ENCODE measurements at regions not wholly inside any gene's neighbourhood (a gene's known extent, or its start where the extent isn't known, plus 50 kb on each side); places are given as distances from the start of the nearest gene placed in this dataset.
"Not testable (repeated sequence)": the region's sequence is repeated elsewhere in the genome, so short reads cannot be mapped to it uniquely, and the experiment has no call there.

GRCh38 chr4:77248805-77249204 lies 91.8 kb downstream of the CCNG2 start:
- DNase-seq (no peak), ATAC-seq (ENCODE audit: low FRiP score) (no peak)
- Histone ChIP-seq H3K36me3 (ENCODE audit: control insufficient read depth in 1 of 2, insufficient read depth in 2 of 2, low read length in 1 of 2) (no peaks in the 10 kb centered on the region), H3K9me3 (ENCODE audit: control insufficient read depth, low read length) (no peaks in the 10 kb centered on the region), H3K4me1 (ENCODE audit: control insufficient read depth in 1 of 2, insufficient read depth in 2 of 2, low read length in 2 of 2) (no peaks in the 10 kb centered on the region), H3K4me3 (ENCODE audit: low read length in 2 of 2) (no peak overlapping the region), H3K27me3 (ENCODE audit: control insufficient read depth in 1 of 2, insufficient read depth in 2 of 2, low read length in 1 of 2) (peaks cover 0 to 2% of the 10 kb centered on the region in 2 donors), H3K27ac (ENCODE audit: low read depth in 1 of 2, low read length in 2 of 2) (no peak overlapping the region)
- intact Hi-C loops (cut with DNase I) = loop anchor here in 1 of 2 donors (10.0 kb wide), 1 partner anchor 366 kb away; no protein-coding TSS in a partner anchor
- 39 to 42% methylated on average over 4 of the region's 4 CpGs for WGBS, 2 donors

DNA sequence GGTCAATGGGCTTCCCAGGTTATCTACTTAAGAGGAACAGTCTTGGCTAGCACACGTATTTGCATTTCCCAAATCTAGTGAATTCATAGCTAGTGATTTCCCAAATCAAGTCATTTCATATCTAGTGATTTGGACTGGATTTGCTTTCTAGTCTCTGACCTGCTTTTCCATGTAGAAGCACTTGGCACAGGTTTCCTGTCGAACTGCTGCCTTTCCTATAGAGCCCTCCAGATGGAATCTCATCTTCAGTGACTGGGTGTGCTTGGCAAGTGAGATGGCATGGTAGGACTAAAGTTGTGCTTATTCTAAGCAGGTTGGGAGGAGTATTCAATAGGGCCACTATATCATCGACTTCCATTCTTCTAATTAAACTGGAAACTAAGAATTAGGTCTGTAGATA lies 94.7 kb downstream of the CCNG2 start:
- Histone ChIP-seq H3K27ac (ENCODE audit: low read depth in 1 of 2, low read length in 2 of 2) (no peak overlapping the region), H3K36me3 (ENCODE audit: control insufficient read depth in 1 of 2, insufficient read depth in 2 of 2, low read length in 1 of 2) (no peaks in the 10 kb centered on the region), H3K4me3 (ENCODE audit: low read length in 2 of 2) (no peak overlapping the region), H3K4me1 (ENCODE audit: control insufficient read depth in 1 of 2, insufficient read depth in 2 of 2, low read length in 2 of 2) (no peaks in the 10 kb centered on the region), H3K9me3 (ENCODE audit: control insufficient read depth, low read length) (peaks cover 1% of the 10 kb centered on the region), H3K27me3 (ENCODE audit: control insufficient read depth in 1 of 2, insufficient read depth in 2 of 2, low read length in 1 of 2) (no peaks in the 10 kb centered on the region)
- DNase-seq = no peak
- no peak for ATAC-seq (ENCODE audit: low FRiP score)
- WGBS, 2 donors = 60 to 62% methylated on average over 3 of the region's 3 CpGs
- intact Hi-C loops (cut with DNase I) = no loop called here

DNA sequence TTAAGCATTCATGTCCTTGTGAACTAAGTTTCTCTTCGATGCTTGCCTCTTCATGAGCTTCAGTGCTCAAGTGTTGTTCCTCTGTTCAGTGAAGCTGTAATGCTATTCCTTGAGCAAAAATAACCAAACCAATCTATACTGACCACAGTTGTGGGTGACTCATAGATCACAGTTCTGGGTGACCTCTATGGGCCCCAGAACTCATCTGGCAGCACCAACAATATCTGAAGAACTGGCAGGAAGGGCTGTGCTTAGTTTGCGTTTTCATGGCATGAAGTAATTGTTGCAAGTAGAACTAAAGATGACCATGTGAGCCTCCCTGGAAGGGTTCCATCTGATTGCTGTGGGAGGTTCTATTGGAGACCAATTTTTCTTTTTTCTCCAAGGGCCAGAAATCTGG lies 106.2 kb downstream of the CCNG2 start:
- 81 to 85% methylated on average over 2 of the region's 2 CpGs for WGBS, 2 donors
- ATAC-seq (ENCODE audit: low FRiP score) (no peak), DNase-seq (no peak)
- Histone ChIP-seq H3K36me3 (ENCODE audit: control insufficient read depth in 1 of 2, insufficient read depth in 2 of 2, low read length in 1 of 2) (no peaks in the 10 kb centered on the region), H3K27ac (ENCODE audit: low read depth in 1 of 2, low read length in 2 of 2) (no peak overlapping the region), H3K4me1 (ENCODE audit: control insufficient read depth in 1 of 2, insufficient read depth in 2 of 2, low read length in 2 of 2) (no peaks in the 10 kb centered on the region), H3K9me3 (ENCODE audit: control insufficient read depth, low read length) (peaks cover 3% of the 10 kb centered on the region), H3K4me3 (ENCODE audit: low read length in 2 of 2) (no peak overlapping the region), H3K27me3 (ENCODE audit: control insufficient read depth in 1 of 2, insufficient read depth in 2 of 2, low read length in 1 of 2) (no peaks in the 10 kb centered on the region)
- intact Hi-C loops (cut with DNase I) = no loop called here

- H3K9me3 ChIP-seq (ENCODE audit: control insufficient read depth, low read length); H3K27me3 ChIP-seq (ENCODE audit: control insufficient read depth in 1 of 2, insufficient read depth in 2 of 2, low read length in 1 of 2); DNase-seq; ATAC-seq (ENCODE audit: low FRiP score); H3K36me3 ChIP-seq (ENCODE audit: control insufficient read depth in 1 of 2, insufficient read depth in 2 of 2, low read length in 1 of 2); intact Hi-C loops (cut with DNase I); H3K27ac ChIP-seq (ENCODE audit: low read depth in 1 of 2, low read length in 2 of 2); H3K4me3 ChIP-seq (ENCODE audit: low read length in 2 of 2); H3K4me1 ChIP-seq (ENCODE audit: control insufficient read depth in 1 of 2, insufficient read depth in 2 of 2, low read length in 2 of 2): not testable (repeated sequence)
- WGBS, 2 donors = 53 to 78% methylated on average over 4 of the region's 4 CpGs
Measured at GRCh38 chr4:77263976-77264375, 107.0 kb downstream of the CCNG2 start.

- Histone ChIP-seq H3K4me3 (ENCODE audit: low read length in 2 of 2) (no peak overlapping the region), H3K27me3 (ENCODE audit: control insufficient read depth in 1 of 2, insufficient read depth in 2 of 2, low read length in 1 of 2) (no peaks in the 10 kb centered on the region), H3K27ac (ENCODE audit: low read depth in 1 of 2, low read length in 2 of 2) (no peak overlapping the region), H3K4me1 (ENCODE audit: control insufficient read depth in 1 of 2, insufficient read depth in 2 of 2, low read length in 2 of 2) (no peaks in the 10 kb centered on the region), H3K36me3 (ENCODE audit: control insufficient read depth in 1 of 2, insufficient read depth in 2 of 2, low read length in 1 of 2) (no peaks in the 10 kb centered on the region), H3K9me3 (ENCODE audit: control insufficient read depth, low read length) (peaks cover 3% of the 10 kb centered on the region)
- DNase-seq = no peak
- no peak for ATAC-seq (ENCODE audit: low FRiP score)
- intact Hi-C loops (cut with DNase I) = no loop called here
- WGBS, 2 donors = 56 to 62% methylated on average over 2 of the region's 2 CpGs
Measured at GRCh38 chr4:77264826-77265225, 107.8 kb downstream of the CCNG2 start.

GRCh38 chr4:77268108-77268507 lies 111.1 kb downstream of the CCNG2 start:
- intact Hi-C loops (cut with DNase I) = no loop called here

DNA sequence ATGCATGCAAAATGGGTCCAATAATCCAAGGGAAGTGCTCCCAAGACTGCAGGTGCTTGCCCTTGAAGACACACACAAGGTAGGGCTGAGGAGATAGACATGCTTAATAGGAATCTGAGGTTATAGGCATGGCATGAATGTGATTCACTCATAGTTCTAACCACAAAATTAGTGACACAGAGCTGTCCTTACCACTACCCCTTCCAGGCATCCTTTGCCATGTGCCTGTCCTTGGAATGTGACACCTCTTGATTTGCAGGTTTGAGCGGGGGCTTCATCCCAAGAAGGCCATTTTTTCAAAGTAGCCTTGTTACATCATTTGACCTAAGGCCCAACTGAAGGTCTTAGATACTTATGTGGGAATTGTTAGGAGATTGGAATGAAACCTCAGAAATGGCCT lies 112.5 kb downstream of the CCNG2 start:
- Histone ChIP-seq H3K4me3 (ENCODE audit: low read length in 2 of 2) (no peak overlapping the region), H3K36me3 (ENCODE audit: control insufficient read depth in 1 of 2, insufficient read depth in 2 of 2, low read length in 1 of 2) (no peaks in the 10 kb centered on the region), H3K27ac (ENCODE audit: low read depth in 1 of 2, low read length in 2 of 2) (no peak overlapping the region), H3K27me3 (ENCODE audit: control insufficient read depth in 1 of 2, insufficient read depth in 2 of 2, low read length in 1 of 2) (no peaks in the 10 kb centered on the region), H3K9me3 (ENCODE audit: control insufficient read depth, low read length) (peaks cover 1% of the 10 kb centered on the region), H3K4me1 (ENCODE audit: control insufficient read depth in 1 of 2, insufficient read depth in 2 of 2, low read length in 2 of 2) (no peaks in the 10 kb centered on the region)
- no peak for DNase-seq
- WGBS, 2 donors = 84 to 89% methylated on average over 1 of the region's 1 CpG
- no peak for ATAC-seq (ENCODE audit: low FRiP score)
- intact Hi-C loops (cut with DNase I) = no loop called here

More at GRCh38 chr4:77268108-77268507, 111.1 kb downstream of the CCNG2 start:
- H3K27me3 ChIP-seq (ENCODE audit: control insufficient read depth in 1 of 2, insufficient read depth in 2 of 2, low read length in 1 of 2) = no peaks in the 10 kb centered on the region
- H3K27ac ChIP-seq (ENCODE audit: low read depth in 1 of 2, low read length in 2 of 2) = no peak overlapping the region
- no peaks in the 10 kb centered on the region for H3K36me3 ChIP-seq (ENCODE audit: control insufficient read depth in 1 of 2, insufficient read depth in 2 of 2, low read length in 1 of 2)
- H3K4me3 ChIP-seq (ENCODE audit: low read length in 2 of 2) = no peak overlapping the region
- no peaks in the 10 kb centered on the region for H3K4me1 ChIP-seq (ENCODE audit: control insufficient read depth in 1 of 2, insufficient read depth in 2 of 2, low read length in 2 of 2)
- no peak for ATAC-seq (ENCODE audit: low FRiP score)
- no peak for DNase-seq
- 65 to 68% methylated on average over 2 of the region's 2 CpGs for WGBS, 2 donors
- H3K9me3 ChIP-seq (ENCODE audit: control insufficient read depth, low read length) = peaks cover 3% of the 10 kb centered on the region

DNA sequence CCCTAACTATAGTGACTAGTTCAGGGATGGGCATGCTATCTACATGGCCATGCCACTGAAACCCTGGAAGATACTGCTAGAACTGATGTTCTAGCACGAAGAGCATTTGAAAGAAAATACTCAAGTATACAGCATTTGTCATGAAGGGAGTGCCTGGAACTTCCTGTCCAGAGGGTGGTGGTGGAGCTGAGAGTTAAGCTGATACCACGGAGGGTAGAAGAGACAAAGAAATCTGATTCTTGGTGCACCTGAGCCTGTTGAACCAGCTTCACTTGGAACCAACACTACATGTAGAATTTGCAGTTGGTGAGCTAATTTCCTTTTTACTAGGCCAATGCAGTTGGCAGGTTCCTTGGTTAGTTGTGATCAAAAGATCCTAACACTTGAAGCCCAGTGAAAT lies 116.4 kb downstream of the CCNG2 start:
- DNase-seq (no peak), ATAC-seq (ENCODE audit: low FRiP score) (no peak)
- intact Hi-C loops (cut with DNase I) = no loop called here
- 57 to 68% methylated on average over 2 of the region's 2 CpGs for WGBS, 2 donors
- Histone ChIP-seq H3K27ac (ENCODE audit: low read depth in 1 of 2, low read length in 2 of 2) (no peak overlapping the region), H3K9me3 (ENCODE audit: control insufficient read depth, low read length) (no peaks in the 10 kb centered on the region), H3K36me3 (ENCODE audit: control insufficient read depth in 1 of 2, insufficient read depth in 2 of 2, low read length in 1 of 2) (no peaks in the 10 kb centered on the region), H3K4me1 (ENCODE audit: control insufficient read depth in 1 of 2, insufficient read depth in 2 of 2, low read length in 2 of 2) (no peaks in the 10 kb centered on the region), H3K4me3 (ENCODE audit: low read length in 2 of 2) (no peak overlapping the region), H3K27me3 (ENCODE audit: control insufficient read depth in 1 of 2, insufficient read depth in 2 of 2, low read length in 1 of 2) (no peaks in the 10 kb centered on the region)

DNA sequence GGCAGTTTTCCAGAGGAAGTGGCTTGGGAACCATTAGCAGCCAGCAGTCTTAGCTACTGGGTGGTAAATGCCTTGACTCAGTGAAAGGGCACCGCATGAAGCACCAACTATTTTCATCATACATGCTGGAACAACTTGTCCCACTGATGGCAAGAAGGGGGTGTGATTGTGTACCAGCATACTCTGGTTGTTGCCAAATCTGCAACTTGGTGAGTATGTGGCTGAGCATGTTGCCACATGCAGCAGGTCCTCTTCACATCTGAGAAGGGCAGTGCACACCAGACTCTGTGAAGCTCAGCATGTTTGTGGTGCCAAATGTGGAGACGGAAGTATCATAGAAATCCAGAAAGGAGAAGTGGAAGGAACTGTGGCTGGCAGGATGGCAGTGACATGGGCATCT lies 122.1 kb downstream of the CCNG2 start:
- ATAC-seq (ENCODE audit: low FRiP score); H3K27ac ChIP-seq (ENCODE audit: low read depth in 1 of 2, low read length in 2 of 2); DNase-seq; H3K4me3 ChIP-seq (ENCODE audit: low read length in 2 of 2); H3K27me3 ChIP-seq (ENCODE audit: control insufficient read depth in 1 of 2, insufficient read depth in 2 of 2, low read length in 1 of 2); H3K4me1 ChIP-seq (ENCODE audit: control insufficient read depth in 1 of 2, insufficient read depth in 2 of 2, low read length in 2 of 2); H3K36me3 ChIP-seq (ENCODE audit: control insufficient read depth in 1 of 2, insufficient read depth in 2 of 2, low read length in 1 of 2); intact Hi-C loops (cut with DNase I); H3K9me3 ChIP-seq (ENCODE audit: control insufficient read depth, low read length): not testable (repeated sequence)
- whole genome bisulfite sequencing, 2 donors = 58 to 81% methylated on average over 2 of the region's 2 CpGs
